ENCODE measurements at regions not wholly inside any gene's neighbourhood (a gene's known extent, or its start where the extent isn't known, plus 50 kb on each side); places are given as distances from the start of the nearest gene placed in this dataset.
A peak's percentile ranks its signal among the peaks of the same experiment; 100 is the strongest.

GRCh38 chr6:126175251-126175650 is 164.7 kb upstream of the CENPW start:
- TF ChIP-seq EZH2 (IDR thresholded peaks at IDR 0.05; ENCODE audit: low read length, missing control alignments) (no peak), CTCF (conservative IDR thresholded peaks at IDR 0.05 in 1 of 2, IDR thresholded peaks at IDR 0.05 in 1 of 2; ENCODE audit: low read depth in 1 of 2, low read length in 2 of 2) (no peak)
- peak in 1 of 2 donors; percentile 74 for DNase-seq (ENCODE audit: low read depth in 2 of 2)
- no peaks in the 10 kb centered on the region for H4K20me1 ChIP-seq (ENCODE audit: control insufficient read depth, extremely low read depth, insufficient read depth, low read length)
- no peak overlapping the region for H3K4me3 ChIP-seq (replicated peaks in 1 of 4; ENCODE audit: control extremely low read depth in 1 of 4, insufficient read depth in 1 of 4, low read depth in 3 of 4, low read length in 4 of 4)
- H3K9ac ChIP-seq (ENCODE audit: insufficient read depth, low read length): no peak overlapping the region
- H3K27me3 ChIP-seq (ENCODE audit: control insufficient read depth, insufficient read depth, low read length): no peaks in the 10 kb centered on the region
- H3K4me2 ChIP-seq (ENCODE audit: extremely low read depth, insufficient read depth, low read length): no peak overlapping the region
- H2AFZ ChIP-seq (ENCODE audit: low read length): no peak overlapping the region
- no peaks in the 10 kb centered on the region for H3K9me3 ChIP-seq (ENCODE audit: control insufficient read depth, insufficient read depth, low read depth, low read length)
- H3K79me2 ChIP-seq (ENCODE audit: control insufficient read depth, insufficient read depth, low read length): no peaks in the 10 kb centered on the region
- no peak overlapping the region for H3K27ac ChIP-seq (ENCODE audit: insufficient read depth, low read length)
- H3K36me3 ChIP-seq (ENCODE audit: control insufficient read depth, insufficient read depth, low read length): no peaks in the 10 kb centered on the region
- H3K4me1 ChIP-seq (ENCODE audit: control insufficient read depth, extremely low read depth, insufficient read depth, low read length): no peaks in the 10 kb centered on the region

- TF ChIP-seq CTCF (conservative IDR thresholded peaks at IDR 0.05 in 1 of 2, IDR thresholded peaks at IDR 0.05 in 1 of 2; ENCODE audit: low read depth in 1 of 2, low read length in 2 of 2) (peak in 1 of 2 donors; percentile 48), EZH2 (IDR thresholded peaks at IDR 0.05; ENCODE audit: low read length, missing control alignments) (no peak)
- H3K79me2 ChIP-seq (ENCODE audit: control insufficient read depth, insufficient read depth, low read length): no peaks in the 10 kb centered on the region
Observed at GRCh38 chr6:126176282-126176681, 163.6 kb upstream of the CENPW start.

GRCh38 chr6:126180585-126180984 is 159.3 kb upstream of the CENPW start:
- Histone ChIP-seq H4K20me1 (ENCODE audit: control insufficient read depth, extremely low read depth, insufficient read depth, low read length) (no peaks in the 10 kb centered on the region), H3K4me3 (replicated peaks in 1 of 4; ENCODE audit: control extremely low read depth in 1 of 4, insufficient read depth in 1 of 4, low read depth in 3 of 4, low read length in 4 of 4) (no peak overlapping the region), H3K79me2 (ENCODE audit: control insufficient read depth, insufficient read depth, low read length) (no peaks in the 10 kb centered on the region), H3K9me3 (ENCODE audit: control insufficient read depth, insufficient read depth, low read depth, low read length) (no peaks in the 10 kb centered on the region), H3K27me3 (ENCODE audit: control insufficient read depth, insufficient read depth, low read length) (no peaks in the 10 kb centered on the region), H3K27ac (ENCODE audit: insufficient read depth, low read length) (no peak overlapping the region), H3K4me2 (ENCODE audit: extremely low read depth, insufficient read depth, low read length) (no peak overlapping the region), H2AFZ (ENCODE audit: low read length) (no peak overlapping the region), H3K36me3 (ENCODE audit: control insufficient read depth, insufficient read depth, low read length) (no peaks in the 10 kb centered on the region), H3K9ac (ENCODE audit: insufficient read depth, low read length) (no peak overlapping the region), H3K4me1 (ENCODE audit: control insufficient read depth, extremely low read depth, insufficient read depth, low read length) (peaks cover 3% of the 10 kb centered on the region)
- peak; percentile 86 to 97 for DNase-seq (ENCODE audit: low read depth in 2 of 2)
- TF ChIP-seq EZH2 (IDR thresholded peaks at IDR 0.05; ENCODE audit: low read length, missing control alignments): no peak
- no peak for TF ChIP-seq CTCF (conservative IDR thresholded peaks at IDR 0.05 in 1 of 2, IDR thresholded peaks at IDR 0.05 in 1 of 2; ENCODE audit: low read depth in 1 of 2, low read length in 2 of 2)

More at GRCh38 chr6:126176282-126176681, 163.6 kb upstream of the CENPW start:
- DNase-seq (ENCODE audit: low read depth in 2 of 2): peak; percentile 20 to 50
- H3K27me3 ChIP-seq (ENCODE audit: control insufficient read depth, insufficient read depth, low read length): no peaks in the 10 kb centered on the region
- H3K4me3 ChIP-seq (replicated peaks in 1 of 4; ENCODE audit: control extremely low read depth in 1 of 4, insufficient read depth in 1 of 4, low read depth in 3 of 4, low read length in 4 of 4): no peak overlapping the region
- H3K36me3 ChIP-seq (ENCODE audit: control insufficient read depth, insufficient read depth, low read length): no peaks in the 10 kb centered on the region
- H4K20me1 ChIP-seq (ENCODE audit: control insufficient read depth, extremely low read depth, insufficient read depth, low read length): no peaks in the 10 kb centered on the region
- H2AFZ ChIP-seq (ENCODE audit: low read length): no peak overlapping the region
- H3K4me1 ChIP-seq (ENCODE audit: control insufficient read depth, extremely low read depth, insufficient read depth, low read length): peaks cover 3% of the 10 kb centered on the region
- H3K27ac ChIP-seq (ENCODE audit: insufficient read depth, low read length): no peak overlapping the region
- H3K9ac ChIP-seq (ENCODE audit: insufficient read depth, low read length): no peak overlapping the region
- no peak overlapping the region for H3K4me2 ChIP-seq (ENCODE audit: extremely low read depth, insufficient read depth, low read length)
- no peaks in the 10 kb centered on the region for H3K9me3 ChIP-seq (ENCODE audit: control insufficient read depth, insufficient read depth, low read depth, low read length)

Measured in fibroblast of lung (primary cell).